ENCODE measurements at regions not wholly inside any gene's neighbourhood (a gene's known extent, or its start where the extent isn't known, plus 50 kb on each side); places are given as distances from the start of the nearest gene placed in this dataset.

- TF ChIP-seq EZH2phosphoT487 (IDR thresholded peaks at IDR 0.05; ENCODE audit: borderline replicate concordance, low read length): no peak
- TF ChIP-seq CTCF (conservative IDR thresholded peaks at IDR 0.05; ENCODE audit: low read depth, low read length): no peak
- TF ChIP-seq EZH2 (IDR thresholded peaks at IDR 0.05; ENCODE audit: low read length, unreplicated experiment): no peak
Observed at GRCh38 chr2:183964565-183964964, 633.8 kb upstream of the ZNF804A start.
